ENCODE measurements at regions not wholly inside any gene's neighbourhood (a gene's known extent, or its start where the extent isn't known, plus 50 kb on each side); places are given as distances from the start of the nearest gene placed in this dataset.

DNA sequence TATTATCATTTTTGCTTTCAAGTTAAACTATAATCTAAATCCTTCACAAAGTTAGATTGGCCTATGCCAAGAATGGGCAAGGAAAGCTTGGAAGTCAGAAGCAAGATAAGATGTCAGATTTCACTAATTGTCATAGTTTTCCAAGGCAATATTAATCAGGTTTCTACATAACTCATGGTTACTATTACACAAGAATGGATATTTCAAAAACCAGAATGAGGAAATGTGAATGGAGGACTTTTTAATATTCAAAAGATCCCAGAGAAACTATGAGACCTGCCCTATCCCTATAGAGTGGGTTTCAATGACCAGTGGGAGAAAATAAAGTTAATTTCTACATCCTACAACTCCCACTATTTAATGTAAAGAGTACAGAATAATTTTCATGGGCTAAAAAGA lies 203.2 kb downstream of the CASP12 start:
- TF ChIP-seq EZH2phosphoT487 (IDR thresholded peaks at IDR 0.05; ENCODE audit: borderline replicate concordance, low read depth, low read length) (no peak), CTCF (conservative IDR thresholded peaks at IDR 0.05; ENCODE audit: low read length) (no peak)
- POLR2A ChIA-PET: no interaction called here
- H3K27ac ChIP-seq (ENCODE audit: low read depth, low read length, poor library complexity, severe bottlenecking): no peak overlapping the region
- H3K9me2 ChIP-seq (ENCODE audit: insufficient read depth, low read length): no peaks in the 10 kb centered on the region
- CTCF ChIA-PET (ENCODE audit: unreplicated experiment): no interaction called here
- H2AFZ ChIP-seq (ENCODE audit: low read length): no peak overlapping the region
- H3K4me1 ChIP-seq (ENCODE audit: insufficient read depth, low read length, poor library complexity, severe bottlenecking): no peaks in the 10 kb centered on the region
- H3K9me3 ChIP-seq (ENCODE audit: low read length): no peaks in the 10 kb centered on the region
- BruUV-seq (replicated peaks): no TSS peak
- intact Hi-C loops (cut with micrococcal nuclease; ENCODE audit: unreplicated experiment): no loop called here
- no peak overlapping the region for H3K4me2 ChIP-seq (ENCODE audit: low read length)
- DNase-seq (ENCODE audit: low spot score): no peak
- no peaks in the 10 kb centered on the region for H3K79me2 ChIP-seq (ENCODE audit: insufficient read depth, low read depth, low read length)
- H3K4me3 ChIP-seq (ENCODE audit: low read depth, low read length, poor library complexity, severe bottlenecking): no peak overlapping the region
- H3K36me3 ChIP-seq (ENCODE audit: insufficient read depth, low read length): no peaks in the 10 kb centered on the region
- H4K20me1 ChIP-seq (ENCODE audit: insufficient read depth, low read length): no peaks in the 10 kb centered on the region

DNA sequence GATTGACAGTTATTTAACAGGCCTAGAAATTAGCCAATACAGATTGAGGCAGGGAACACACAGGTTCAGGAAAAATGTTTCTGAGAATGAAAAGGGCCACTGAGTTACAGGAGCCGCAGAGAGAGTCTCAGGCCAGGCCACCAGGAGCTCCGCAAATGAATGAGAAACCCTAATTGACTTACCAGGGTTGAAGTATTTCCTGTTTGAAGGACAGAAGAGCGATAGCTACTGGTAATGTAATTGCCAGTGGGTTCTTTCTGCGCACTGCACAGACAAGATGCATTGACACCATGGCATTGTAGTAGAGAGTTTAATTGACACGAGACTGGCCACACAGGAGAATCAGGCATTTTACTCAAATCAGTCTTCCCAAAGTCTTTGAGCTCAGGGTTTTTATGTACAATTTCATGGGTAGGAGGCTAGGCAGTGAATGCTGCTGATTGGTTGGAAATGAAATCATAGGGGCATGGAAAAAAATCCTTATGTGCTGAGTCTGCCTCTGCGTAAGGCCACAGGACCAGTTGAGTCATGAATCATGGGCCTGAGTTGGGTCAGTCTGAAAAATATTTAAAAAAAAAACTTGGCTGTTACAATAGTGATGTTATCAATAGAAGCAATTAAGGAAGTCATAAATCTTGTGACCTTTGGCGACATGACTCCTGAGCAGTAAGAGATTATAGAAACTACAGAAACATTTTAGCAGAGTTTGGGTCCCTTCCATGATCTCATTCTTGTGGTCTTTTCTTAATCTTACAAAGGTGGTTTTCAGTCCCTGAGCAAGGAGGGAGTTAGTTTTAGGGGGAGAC lies 203.8 kb downstream of the CASP12 start:
- ChIA-PET CTCF (ENCODE audit: unreplicated experiment) (no interaction called here), POLR2A (interaction anchor here (0.5 kb wide), 1 partner anchor 75 kb away, joined by 3 read pairs; no protein-coding TSS in a partner anchor)
- no peak for DNase-seq (ENCODE audit: low spot score)
- H4K20me1 ChIP-seq (ENCODE audit: insufficient read depth, low read length): no peaks in the 10 kb centered on the region
- no peaks in the 10 kb centered on the region for H3K79me2 ChIP-seq (ENCODE audit: insufficient read depth, low read depth, low read length)
- H3K4me3 ChIP-seq (ENCODE audit: low read depth, low read length, poor library complexity, severe bottlenecking): no peak overlapping the region
- H3K36me3 ChIP-seq (ENCODE audit: insufficient read depth, low read length): no peaks in the 10 kb centered on the region
- TF ChIP-seq CTCF (conservative IDR thresholded peaks at IDR 0.05; ENCODE audit: low read length) (no peak), EZH2phosphoT487 (IDR thresholded peaks at IDR 0.05; ENCODE audit: borderline replicate concordance, low read depth, low read length) (no peak)
- intact Hi-C loops (cut with micrococcal nuclease; ENCODE audit: unreplicated experiment): no loop called here
- H3K4me1 ChIP-seq (ENCODE audit: insufficient read depth, low read length, poor library complexity, severe bottlenecking): no peaks in the 10 kb centered on the region
- no peak overlapping the region for H2AFZ ChIP-seq (ENCODE audit: low read length)
- no peak overlapping the region for H3K4me2 ChIP-seq (ENCODE audit: low read length)
- H3K27ac ChIP-seq (ENCODE audit: low read depth, low read length, poor library complexity, severe bottlenecking): no peak overlapping the region
- BruUV-seq (replicated peaks): no TSS peak
- no peaks in the 10 kb centered on the region for H3K9me2 ChIP-seq (ENCODE audit: insufficient read depth, low read length)
- H3K9me3 ChIP-seq (ENCODE audit: low read length): no peaks in the 10 kb centered on the region

GRCh38 chr11:104692751-104693150 lies 205.5 kb downstream of the CASP12 start:
- H4K20me1 ChIP-seq (ENCODE audit: insufficient read depth, low read length): no peaks in the 10 kb centered on the region
- CTCF ChIA-PET (ENCODE audit: unreplicated experiment): no interaction called here
- H3K4me1 ChIP-seq (ENCODE audit: insufficient read depth, low read length, poor library complexity, severe bottlenecking): no peaks in the 10 kb centered on the region
- BruUV-seq (replicated peaks): no TSS peak
- H3K9me3 ChIP-seq (ENCODE audit: low read length): no peaks in the 10 kb centered on the region
- intact Hi-C loops (cut with micrococcal nuclease; ENCODE audit: unreplicated experiment): no loop called here
- no peaks in the 10 kb centered on the region for H3K36me3 ChIP-seq (ENCODE audit: insufficient read depth, low read length)
- no peak for DNase-seq (ENCODE audit: low spot score)
- no peak overlapping the region for H3K27ac ChIP-seq (ENCODE audit: low read depth, low read length, poor library complexity, severe bottlenecking)
- no peak overlapping the region for H3K4me3 ChIP-seq (ENCODE audit: low read depth, low read length, poor library complexity, severe bottlenecking)
- H3K79me2 ChIP-seq (ENCODE audit: insufficient read depth, low read depth, low read length): no peaks in the 10 kb centered on the region
- no peak overlapping the region for H2AFZ ChIP-seq (ENCODE audit: low read length)
- H3K9me2 ChIP-seq (ENCODE audit: insufficient read depth, low read length): no peaks in the 10 kb centered on the region
- no peak for TF ChIP-seq EZH2phosphoT487 (IDR thresholded peaks at IDR 0.05; ENCODE audit: borderline replicate concordance, low read depth, low read length)
- POLR2A ChIA-PET: no interaction called here
- no peak overlapping the region for H3K4me2 ChIP-seq (ENCODE audit: low read length)
